Uterus (tissue), 2 donors: ENCODE measurements at regions not wholly inside any gene's neighbourhood (a gene's known extent, or its start where the extent isn't known, plus 50 kb on each side); places are given as distances from the start of the nearest gene placed in this dataset.

Experiments used
- CTCF ChIP-seq, 4 experiments: fragments of 200-600 bp in 2 of 4; fragments of 450-650 bp in 2 of 4; sonication (generic) in 2 of 4; IDR thresholded peaks; one replicate each; pipeline ENCODE4 v1.5.1; 2016 to 2019; ENCODE audit warnings: antibody characterized with exemption in 4 of 4, mild to moderate bottlenecking in 2 of 4, moderate library complexity in 1 of 4
- POLR2A ChIP-seq, 2 donors: fragments of 450-650 bp; IDR thresholded peaks; one replicate each; pipeline ENCODE4 v1.6.1; 2016; ENCODE audit warnings: antibody characterized with exemption in 2 of 2, mild to moderate bottlenecking in 1 of 2, moderate library complexity in 1 of 2

GRCh38 chr3:124318656-124319055 is 326.7 kb upstream of the ROPN1 start:
- no peak for TF ChIP-seq POLR2A (IDR thresholded peaks at IDR 0.05)
- no peak for TF ChIP-seq CTCF (IDR thresholded peaks at IDR 0.05)
